Activated CD4-positive, alpha-beta T cell treated with anti-CD3 and anti-CD28 coated beads, Interleukin-2, amount 50 U/mL, for 24 hours (primary cell): ENCODE measurements at regions not wholly inside any gene's neighbourhood (a gene's known extent, or its start where the extent isn't known, plus 50 kb on each side); places are given as distances from the start of the nearest gene placed in this dataset.
"Not testable (repeated sequence)": the region's sequence is repeated elsewhere in the genome, so short reads cannot be mapped to it uniquely, and the experiment has no call there.

Experiments
- DNase-seq, 2 donors: peaks; one replicate each; pipeline ENCODE4 v3.0.0-alpha.2; 2020; ENCODE audit warnings: low read depth in 1 of 2, low spot score in 1 of 2

DNA sequence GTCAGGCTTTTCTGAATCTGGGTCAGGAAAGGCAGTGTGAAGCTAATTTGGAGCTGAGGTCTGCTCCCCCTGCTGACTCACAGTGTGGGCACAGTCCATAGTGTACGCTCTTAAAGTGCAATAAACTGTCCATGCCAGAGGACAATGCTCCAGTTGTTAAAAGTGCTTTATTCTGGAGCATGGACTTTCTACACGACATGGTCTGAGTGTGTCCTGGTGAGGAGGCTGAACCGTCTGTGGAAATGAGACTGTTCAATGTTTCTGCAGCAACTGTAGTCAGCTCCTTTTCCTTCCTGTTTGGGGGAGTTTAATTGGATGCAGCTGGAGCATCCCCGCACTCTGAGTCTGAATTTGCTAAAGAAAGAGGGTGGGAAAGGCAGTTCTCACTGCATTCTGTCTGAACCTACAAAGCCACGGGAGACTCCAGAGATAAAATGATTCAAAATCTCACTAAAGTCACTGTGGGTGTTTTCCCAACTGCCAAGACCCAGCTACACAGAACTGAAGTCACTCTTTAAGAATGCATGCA lies 110.2 kb upstream of the TRIB2 start:
- DNase-seq: no peak

GRCh38 chr2:12607971-12608370 lies 108.8 kb upstream of the TRIB2 start:
- DNase-seq: peak in 1 of 2 donors; percentile 37

DNA sequence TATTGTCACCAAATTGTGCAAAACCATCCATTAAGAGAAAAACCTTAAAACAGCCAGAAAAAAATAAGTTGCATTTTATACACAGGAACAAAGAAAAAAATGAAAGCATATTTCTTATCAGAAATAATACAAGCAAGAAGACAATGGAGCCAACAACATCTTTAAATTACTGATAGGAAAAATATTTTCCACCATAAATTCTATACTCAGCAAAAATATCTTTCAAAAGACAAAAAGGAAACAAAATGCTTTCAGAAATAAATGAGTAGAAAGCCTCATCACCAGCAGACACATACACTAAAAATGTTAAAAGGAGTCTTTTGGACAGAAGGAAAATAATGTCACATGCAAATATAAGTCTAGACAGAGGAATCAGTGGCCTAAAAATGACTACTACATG lies 106.4 kb upstream of the TRIB2 start:
- no peak for DNase-seq

- DNase-seq: no peak
These were observed 104.6 kb upstream of the TRIB2 start for GRCh38 chr2:12612168-12612567.

- no peak for DNase-seq
These were observed 104.1 kb upstream of the TRIB2 start for GRCh38 chr2:12612671-12613070.

DNA sequence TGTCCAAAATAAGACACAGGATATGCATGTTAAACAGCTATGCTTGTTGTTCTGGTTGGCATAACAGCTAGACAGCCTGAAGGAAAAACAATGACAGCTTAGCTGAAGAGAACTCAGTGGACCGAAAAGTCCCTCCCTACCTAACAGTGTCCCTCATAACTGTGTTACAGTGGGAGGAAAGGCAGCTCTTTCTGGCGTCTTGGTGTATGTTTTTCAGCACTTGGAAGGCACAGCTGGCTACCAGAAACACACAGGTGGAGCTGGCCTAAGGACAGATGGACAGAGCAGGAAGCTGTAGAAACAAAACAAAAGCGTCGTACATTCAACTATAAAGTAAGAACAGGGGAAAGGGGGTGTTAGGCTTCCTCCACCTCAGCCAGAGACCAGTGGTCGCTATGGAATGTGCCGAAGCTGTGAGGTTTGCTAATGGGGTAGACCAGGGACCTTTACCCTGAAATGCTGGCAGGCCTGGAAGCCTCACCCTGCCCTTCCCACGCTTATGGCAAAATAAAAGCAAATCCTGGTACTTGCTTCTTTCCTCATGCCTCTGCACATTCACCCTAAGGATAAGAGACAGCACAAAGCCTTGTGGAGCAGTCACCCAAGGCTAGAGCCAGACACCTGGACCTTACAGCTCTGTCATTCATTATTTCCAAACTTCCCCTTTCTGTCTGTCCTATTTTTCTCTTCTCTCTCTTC lies 103.5 kb upstream of the TRIB2 start:
- no peak for DNase-seq

- no peak for DNase-seq
These were observed 101.2 kb upstream of the TRIB2 start for GRCh38 chr2:12615509-12615908.

DNA sequence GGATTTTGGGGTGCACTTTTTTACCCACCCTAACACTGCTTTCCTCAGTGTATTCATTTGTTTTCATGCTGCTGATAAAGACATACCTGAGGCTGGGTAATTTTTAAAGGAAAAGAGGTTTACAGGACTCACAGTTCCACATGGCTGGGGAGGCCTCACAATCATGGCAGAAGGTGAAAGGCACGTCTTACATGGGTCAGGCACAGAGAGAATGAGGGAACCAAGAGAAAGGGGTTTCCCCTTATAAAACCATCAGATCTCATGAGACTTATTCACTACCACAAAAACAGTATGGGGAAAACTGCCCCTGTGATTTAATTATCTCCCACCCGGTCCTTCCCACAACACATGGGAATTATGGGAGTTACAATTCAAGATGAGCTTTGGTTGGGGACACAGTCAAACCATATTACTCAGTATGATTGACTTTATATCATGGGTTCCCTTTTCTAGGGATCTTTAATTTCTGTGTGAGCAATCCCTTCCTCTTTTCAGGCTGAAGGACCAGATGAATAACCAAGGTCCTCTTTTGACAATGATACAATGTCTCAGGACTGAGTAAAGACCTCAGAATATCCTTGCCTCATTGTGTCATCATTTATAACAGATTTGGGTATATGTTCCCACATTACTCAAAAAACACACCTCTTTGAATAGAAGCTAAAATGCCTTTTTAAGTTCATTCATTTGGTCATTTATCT lies 100.1 kb upstream of the TRIB2 start:
- no peak for DNase-seq

DNA sequence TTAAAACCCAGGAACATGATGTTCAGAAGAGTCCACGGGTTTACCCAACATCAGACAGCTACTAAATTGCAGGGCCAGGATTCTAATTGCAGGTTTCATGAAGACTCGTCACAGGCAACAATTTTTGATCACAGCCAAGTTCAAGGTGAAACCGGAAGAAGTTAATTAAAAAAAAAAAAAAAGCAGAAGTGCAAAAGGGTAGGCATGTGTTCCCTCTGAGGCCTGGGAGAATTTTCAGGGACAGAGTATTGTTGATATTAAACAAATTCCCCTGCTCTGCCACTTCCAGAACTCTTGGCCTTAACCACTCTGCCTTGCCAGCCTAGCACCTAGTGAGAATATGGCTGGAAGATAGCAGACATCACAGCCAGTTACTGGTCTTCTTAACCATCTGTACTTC lies 99.4 kb upstream of the TRIB2 start:
- no peak for DNase-seq

- no peak for DNase-seq
These were observed 98.9 kb upstream of the TRIB2 start for GRCh38 chr2:12617853-12618252.

DNA sequence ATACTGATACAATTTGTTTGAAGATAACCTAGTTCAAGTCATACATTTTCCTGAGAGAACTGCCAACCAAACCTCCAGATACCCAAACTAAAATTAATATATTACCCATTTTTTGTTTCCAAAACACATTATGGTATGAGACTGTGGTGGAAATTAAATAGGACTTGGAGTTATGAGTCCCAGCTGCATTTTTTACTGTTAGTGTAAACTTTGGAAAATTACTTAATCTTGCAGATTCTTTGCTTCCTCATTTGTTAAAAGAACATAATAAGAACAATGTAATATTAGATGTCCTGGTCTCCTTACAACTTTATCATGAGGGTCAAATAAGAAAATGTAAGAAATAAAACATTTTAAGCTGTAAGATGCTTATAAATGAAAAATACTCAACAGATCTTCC lies 98.2 kb upstream of the TRIB2 start:
- no peak for DNase-seq

GRCh38 chr2:12619975-12620374 lies 96.8 kb upstream of the TRIB2 start:
- no peak for DNase-seq

DNA sequence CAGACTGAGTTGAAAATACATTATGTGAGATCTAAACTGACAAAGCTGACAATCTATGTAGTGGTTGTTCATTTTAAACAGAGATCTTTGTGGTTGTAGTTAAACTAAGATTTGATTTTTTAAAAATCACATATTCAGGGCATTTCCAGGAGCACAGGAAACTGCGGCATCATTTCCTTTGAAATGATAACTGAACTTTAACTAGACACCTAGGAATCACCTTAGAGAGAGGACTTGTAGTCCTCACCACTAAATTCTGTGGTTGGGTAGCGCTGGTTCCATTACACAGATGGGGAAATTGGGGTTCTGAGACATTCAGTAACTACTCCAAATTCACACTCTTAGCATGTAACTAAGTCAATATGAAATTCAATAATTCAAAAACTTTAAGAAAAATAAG lies 96.0 kb upstream of the TRIB2 start:
- DNase-seq: no peak

DNA sequence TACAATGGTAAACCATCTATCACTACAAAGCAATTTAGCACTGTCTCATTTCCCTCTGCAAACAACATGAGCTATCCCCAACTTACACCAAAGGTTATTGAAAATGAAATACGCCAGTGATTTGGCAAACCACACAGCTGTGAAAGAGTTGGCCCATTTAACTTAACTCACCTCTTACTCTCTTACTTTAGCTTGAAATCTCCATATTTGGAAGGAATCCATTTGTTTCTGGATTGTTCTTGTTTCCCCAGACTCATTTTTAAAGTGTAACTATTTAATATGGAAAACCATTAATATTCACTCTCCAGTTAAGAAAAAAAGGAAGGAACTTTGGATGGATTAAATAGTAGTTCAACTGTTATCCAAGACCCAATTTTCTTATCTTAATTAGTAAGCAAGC lies 93.7 kb upstream of the TRIB2 start:
- DNase-seq: no peak

DNA sequence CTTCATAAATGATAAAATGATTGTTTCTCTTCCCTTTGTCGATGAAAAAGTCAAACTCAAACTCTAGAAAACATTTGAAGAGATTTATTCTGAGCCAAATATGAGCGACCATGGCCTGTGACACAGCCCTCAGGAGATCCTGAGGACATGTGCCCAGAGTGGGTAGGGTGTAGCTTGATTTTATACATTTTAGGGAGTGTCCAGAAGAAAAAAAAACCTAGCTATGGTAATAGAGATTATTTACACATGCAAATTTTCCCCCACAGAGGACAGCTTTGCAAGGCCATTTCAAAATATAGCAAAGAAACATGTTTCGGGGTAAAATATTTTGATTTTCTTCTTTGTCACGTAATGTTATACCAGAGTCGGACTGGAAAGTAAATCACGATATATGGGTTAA lies 92.4 kb upstream of the TRIB2 start:
- DNase-seq: no peak

DNA sequence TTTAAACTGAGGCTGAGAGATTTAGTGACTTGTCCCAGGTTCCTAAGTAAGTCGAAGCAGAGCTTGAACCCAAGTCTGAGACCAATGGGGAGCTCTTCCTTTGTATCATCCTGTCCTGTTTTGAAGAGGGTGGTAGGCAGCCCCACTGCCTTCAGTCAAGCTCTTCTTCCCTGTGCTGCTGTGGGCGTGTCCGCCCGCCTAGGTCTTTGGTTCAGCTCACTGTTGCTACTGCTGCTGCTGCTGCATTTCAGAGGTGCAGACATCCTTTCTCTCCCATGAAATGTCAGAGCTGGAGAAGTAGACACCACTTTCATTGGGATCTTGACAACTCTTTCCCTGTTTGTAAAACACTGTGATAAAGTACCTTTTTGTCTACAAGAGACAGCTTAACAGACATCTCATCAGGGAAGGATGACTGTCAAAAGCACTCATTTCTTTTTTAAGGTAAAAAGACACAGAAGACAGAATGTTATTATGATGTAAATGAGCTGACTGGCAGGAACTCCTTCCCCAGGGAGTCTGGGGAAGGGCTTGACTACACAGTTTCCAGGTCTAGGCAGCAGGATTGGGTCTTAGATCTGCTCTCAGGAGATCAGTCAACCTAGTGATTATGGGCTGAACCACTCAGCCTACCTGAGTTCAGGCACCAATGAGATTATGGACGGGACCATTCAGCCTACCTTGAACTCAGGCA lies 91.7 kb upstream of the TRIB2 start:
- DNase-seq: no peak

DNA sequence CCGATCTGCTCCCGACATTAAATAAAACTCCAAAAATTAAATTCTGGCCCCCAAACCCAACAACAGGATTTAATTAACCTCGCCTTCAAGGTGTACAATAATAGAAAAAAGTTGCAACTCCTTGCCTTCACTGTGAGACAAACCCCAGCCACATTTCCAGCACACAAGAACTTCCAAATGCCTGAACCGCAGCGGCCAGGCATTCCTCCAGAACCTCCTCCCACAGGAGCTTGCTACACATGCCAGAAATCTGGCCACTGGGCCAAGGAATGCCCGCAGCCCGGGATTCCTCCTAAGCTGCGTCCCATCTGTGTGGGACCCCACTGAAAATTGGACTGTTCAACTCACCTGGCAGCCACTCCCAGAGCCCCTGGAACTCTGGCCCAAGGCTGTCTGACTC lies 88.2 kb upstream of the TRIB2 start:
- not testable (repeated sequence) for DNase-seq

DNA sequence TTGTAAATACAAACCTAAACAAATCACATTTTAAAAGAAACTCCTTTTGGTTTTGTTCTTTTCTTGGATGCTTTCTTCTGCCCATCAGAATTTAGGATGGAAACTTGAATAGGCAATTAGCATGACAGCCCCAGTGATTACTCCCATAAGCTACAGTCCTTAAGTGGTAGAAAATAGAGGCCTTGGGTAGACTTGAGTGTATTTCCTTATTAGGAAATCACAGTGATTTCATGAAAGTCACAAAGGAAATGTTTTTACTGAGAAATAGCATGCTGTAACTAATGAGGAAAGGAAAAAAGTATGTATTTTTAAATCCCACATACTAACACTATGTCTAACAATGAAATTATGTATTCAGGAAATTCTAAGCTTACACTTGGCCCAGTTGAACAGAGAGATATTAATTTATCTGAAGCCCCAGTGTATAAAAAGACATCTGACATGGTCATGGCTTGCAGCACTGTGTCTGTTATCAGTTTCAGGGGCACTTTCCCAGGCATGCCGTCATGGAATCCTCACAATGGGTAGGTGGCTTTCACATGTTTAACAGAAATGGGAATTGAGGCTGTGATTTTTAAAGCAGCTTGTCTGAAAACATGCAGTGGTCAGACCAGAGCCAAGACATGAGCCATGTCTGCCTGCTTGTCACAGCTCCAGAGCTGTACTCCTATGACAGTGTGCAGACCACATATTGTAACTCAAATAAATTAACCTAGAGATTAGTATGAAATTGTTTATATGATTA lies 79.7 kb upstream of the TRIB2 start:
- no peak for DNase-seq

GRCh38 chr2:12637754-12638153 lies 79.0 kb upstream of the TRIB2 start:
- no peak for DNase-seq

GRCh38 chr2:12641441-12641840 lies 75.3 kb upstream of the TRIB2 start:
- no peak for DNase-seq

DNA sequence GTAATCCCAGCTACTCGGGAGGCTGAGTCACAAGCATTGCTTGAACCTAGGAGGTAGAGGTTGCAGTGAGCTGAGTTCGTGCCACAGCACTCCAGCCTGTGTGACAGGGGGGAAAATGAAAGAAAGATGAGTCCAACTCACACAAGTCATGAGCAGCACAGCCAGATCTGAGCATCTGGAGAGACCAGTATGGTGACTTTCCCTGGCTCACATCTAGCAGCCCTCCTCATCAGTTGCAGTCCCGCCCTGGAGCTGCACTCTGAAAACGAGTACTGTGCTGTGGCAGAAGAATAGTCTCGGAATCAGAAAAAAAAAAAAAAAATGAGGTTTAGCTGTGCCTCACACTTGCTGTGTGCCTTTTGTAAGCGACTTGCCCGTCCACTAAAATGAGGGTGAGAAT lies 74.4 kb upstream of the TRIB2 start:
- DNase-seq: no peak
